Right lobe of liver (tissue), 6 donors: ENCODE measurements at regions not wholly inside any gene's neighbourhood (a gene's known extent, or its start where the extent isn't known, plus 50 kb on each side); places are given as distances from the start of the nearest gene placed in this dataset.

Source experiments
- ATAC-seq, 4 donors: fragments of 200-7000 bp; cut with Tn5 transposase; one replicate each; pipeline ENCODE4 v1.9.1; 2020; ENCODE audit warnings: mild to moderate bottlenecking in 4 of 4, moderate library complexity in 4 of 4
- DNase-seq, 3 donors: peaks; one replicate each; pipeline ENCODE4 v3.0.0-alpha.2; 2020
- H3K27ac ChIP-seq, 3 donors: fragments of 200-600 bp; one replicate each; pipeline ENCODE4 v1.8.0; 2022
- H3K27me3 ChIP-seq, 2 donors: fragments of 200-600 bp; one replicate each; pipeline ENCODE4 v1.8.0; 2022
- H3K36me3 ChIP-seq, 4 donors: fragments of 200-600 bp; sonication (generic) in 1 of 4; one replicate each; pipeline versions ENCODE4 v1.5.1 to v1.8.0; 2017 to 2022; ENCODE audit warnings: control low read depth in 1 of 4
- H3K4me1 ChIP-seq, 4 donors: fragments of 200-600 bp; sonication (generic) in 1 of 4; one replicate each; pipeline versions ENCODE4 v1.5.1 to v1.8.0; 2017 to 2022; ENCODE audit warnings: control low read depth in 1 of 4
- H3K4me3 ChIP-seq, 3 donors: fragments of 200-600 bp; one replicate each; pipeline ENCODE4 v1.8.0; 2022
- H3K9me3 ChIP-seq, 4 donors: fragments of 200-600 bp; sonication (generic) in 1 of 4; one replicate each; pipeline versions ENCODE4 v1.5.1 to v1.8.0; 2017 to 2022; ENCODE audit warnings: control low read depth in 1 of 4
- CTCF ChIP-seq, 4 donors: fragments of 200-600 bp in 3 of 4; fragments of 450-650 bp in 1 of 4; IDR thresholded peaks; one replicate each; pipeline versions ENCODE4 v1.5.1 to v1.8.0; 2016 to 2022; ENCODE audit warnings: antibody characterized with exemption in 4 of 4, mild to moderate bottlenecking in 2 of 4
- POLR2A ChIP-seq: fragments of 450-650 bp; IDR thresholded peaks from one replicate; pipeline ENCODE4 v1.6.1; 2017; ENCODE audit warnings: antibody characterized with exemption, mild to moderate bottlenecking
- WGBS: methylation state at CpG from one replicate; pipeline ENCODE4 v1.1.6; 2018; ENCODE audit warnings: low coverage, low lambda C conversion rate; ENCODE audit not compliant: insufficient coverage; ENCODE audit errors: missing lambda C conversion rate; 5-methylcytosine and 5-hydroxymethylcytosine counted together
- intact Hi-C, 2 donors: fragments of 100-400 bp; cut with DNase I; formaldehyde crosslinking; loops; one replicate each; pipeline versions ENCODE4 v1.11.2 to v1.14.1; 2022
- donor health status: DM: no; HTN: yes; CAD: no.
- donor health status: DM: no; HTN: no; CAD: no.
- donor health status: DM: no; HTN: no; CAD: no.
- donor health status: DM: no; HTN: yes; CAD: no.
- donor health status: DM: no; HTN: yes; CAD: no.

- 92% methylated on average over 2 of the region's 2 CpGs for WGBS
- no peak overlapping the region for H3K27ac ChIP-seq
- intact Hi-C loops = loop anchor here in 1 of 2 donors (10.0 kb wide), 1 partner anchor 215 kb away; no protein-coding TSS in a partner anchor
- no peak overlapping the region for H3K4me3 ChIP-seq
- DNase-seq (no peak), ATAC-seq (no peak)
- no peaks in the 10 kb centered on the region for H3K27me3 ChIP-seq
- no peaks in the 10 kb centered on the region for H3K36me3 ChIP-seq
- H3K4me1 ChIP-seq = no peaks in the 10 kb centered on the region
- H3K9me3 ChIP-seq = no peaks in the 10 kb centered on the region
- TF ChIP-seq CTCF (IDR thresholded peaks at IDR 0.05) (no peak), POLR2A (no peak)
Observed at GRCh38 chr1:224859651-224860050, 69.8 kb upstream of the DNAH14 start.

- no peak overlapping the region for H3K4me3 ChIP-seq
- TF ChIP-seq CTCF (IDR thresholded peaks at IDR 0.05) (no peak), POLR2A (no peak)
- intact Hi-C loops = no loop called here
Observed at GRCh38 chr1:224860488-224861338, 68.8 kb upstream of the DNAH14 start.

GRCh38 chr1:224861339-224861716, 68.1 kb upstream of the DNAH14 start:
- no peaks in the 10 kb centered on the region for H3K4me1 ChIP-seq
- no peaks in the 10 kb centered on the region for H3K27me3 ChIP-seq
- H3K36me3 ChIP-seq = no peaks in the 10 kb centered on the region
- DNase-seq = no peak
- H3K4me3 ChIP-seq = no peak overlapping the region
- 60% methylated on average over 4 of the region's 4 CpGs for WGBS
- TF ChIP-seq POLR2A (no peak), CTCF (IDR thresholded peaks at IDR 0.05) (no peak)
- intact Hi-C loops = no loop called here
- H3K27ac ChIP-seq = no peak overlapping the region
- ATAC-seq = no peak
- H3K9me3 ChIP-seq = peaks cover 0 to 9% (median 0%) of the 10 kb centered on the region in 4 donors

More at GRCh38 chr1:224860488-224861338, 68.8 kb upstream of the DNAH14 start:
- H3K4me1 ChIP-seq = no peaks in the 10 kb centered on the region
- no peaks in the 10 kb centered on the region for H3K27me3 ChIP-seq
- H3K36me3 ChIP-seq = no peaks in the 10 kb centered on the region
- no peak for DNase-seq
- H3K27ac ChIP-seq = no peak overlapping the region
- peaks cover 0 to 4% (median 0%) of the 10 kb centered on the region in 4 donors for H3K9me3 ChIP-seq
- ATAC-seq = no peak
- WGBS = 62% methylated on average over 6 of the region's 6 CpGs

GRCh38 chr1:224863486-224863885, 66.0 kb upstream of the DNAH14 start:
- H3K27me3 ChIP-seq = no peaks in the 10 kb centered on the region
- WGBS = 36% methylated on average over 2 of the region's 2 CpGs
- no peak for DNase-seq
- H3K9me3 ChIP-seq = peaks cover 0 to 9% (median 0%) of the 10 kb centered on the region in 4 donors
- H3K4me1 ChIP-seq = no peaks in the 10 kb centered on the region
- TF ChIP-seq CTCF (IDR thresholded peaks at IDR 0.05) = no peak
- no peak for TF ChIP-seq POLR2A
- ATAC-seq = peak in 1 of 4 donors; percentile 62
- H3K4me3 ChIP-seq = no peak overlapping the region
- H3K36me3 ChIP-seq = no peaks in the 10 kb centered on the region
- no peak overlapping the region for H3K27ac ChIP-seq
- intact Hi-C loops = no loop called here
